Caco-2 (cell line): ENCODE measurements at regions not wholly inside any gene's neighbourhood (a gene's known extent, or its start where the extent isn't known, plus 50 kb on each side); places are given as distances from the start of the nearest gene placed in this dataset.
"Not testable (repeated sequence)": the region's sequence is repeated elsewhere in the genome, so short reads cannot be mapped to it uniquely, and the experiment has no call there.

Source experiments
- BruUV-seq: library from RNA; stranded (reverse); fragments of 400-500 nt; replicated peaks from 2 replicates; lab custom pipeline; 2021; lab: Mats Ljungman, UMichigan
- CTCF ChIA-PET: fragments of 300-600 bp; sonication (Branson Sonifier 250); formaldehyde crosslinking; loops from one replicate; lab custom pipeline; 2022; ENCODE audit warnings: antibody characterized with exemption; lab: Charles Lee
- POLR2A ChIA-PET: fragments of 300-600 bp; sonication (Branson Sonifier 250); formaldehyde crosslinking; loops from one replicate; lab custom pipeline; 2022; ENCODE audit warnings: antibody characterized with exemption; lab: Charles Lee
- DNase-seq, 2 experiments: peaks; one replicate each; pipeline versions ENCODE4 v3.0.0 to v3.0.0-alpha.2; 2020 to 2022
- H3K27me3 ChIP-seq: replicated peaks from 2 replicates; pipeline ENCODE4 v1.6.0; 2011; ENCODE audit warnings: low read length; ENCODE audit not compliant: control insufficient read depth, insufficient read depth
- H3K36me3 ChIP-seq: 2 replicates; pipeline ENCODE4 v1.5.1; 2011; ENCODE audit warnings: low read length; ENCODE audit not compliant: control insufficient read depth, insufficient read depth
- H3K4me1 ChIP-seq: fragments of 250-450 bp; sonication (Bioruptor Pico); 2 replicates; pipeline ENCODE4 v1.5.1; 2020; ENCODE audit warnings: mild to moderate bottlenecking
- H3K4me3 ChIP-seq: 2 replicates; pipeline ENCODE4 v1.5.1; 2011; ENCODE audit warnings: low read depth, mild to moderate bottlenecking, control low read depth, low read length
- H3K9me3 ChIP-seq: fragments of 250-450 bp; sonication (Bioruptor Pico); 2 replicates; pipeline ENCODE4 v1.5.1; 2020; ENCODE audit warnings: mild to moderate bottlenecking, moderate library complexity
- H3K27ac Mint-ChIP-seq: one replicate; pipeline ENCODE4 v1.8.0; 2022; ENCODE audit warnings: mixed read lengths; ENCODE audit not compliant: unreplicated experiment
- H3K27me3 Mint-ChIP-seq: one replicate; pipeline ENCODE4 v1.8.0; 2022; ENCODE audit warnings: mixed read lengths; ENCODE audit not compliant: insufficient read depth, unreplicated experiment
- H3K36me3 Mint-ChIP-seq: one replicate; pipeline ENCODE4 v1.8.0; 2022; ENCODE audit warnings: mild to moderate bottlenecking, mixed read lengths; ENCODE audit not compliant: insufficient read depth, unreplicated experiment
- H3K4me1 Mint-ChIP-seq: one replicate; pipeline ENCODE4 v1.8.0; 2022; ENCODE audit warnings: low read depth, mixed read lengths; ENCODE audit not compliant: unreplicated experiment
- H3K4me3 Mint-ChIP-seq: one replicate; pipeline ENCODE4 v1.8.0; 2022; ENCODE audit warnings: mild to moderate bottlenecking, moderate library complexity, mixed read lengths; ENCODE audit not compliant: unreplicated experiment
- H3K9me3 Mint-ChIP-seq: one replicate; pipeline ENCODE4 v1.8.0; 2022; ENCODE audit warnings: mixed read lengths; ENCODE audit not compliant: unreplicated experiment
- intact Hi-C: fragments of 100-400 bp; cut with micrococcal nuclease; formaldehyde crosslinking; loops from one replicate; pipeline ENCODE4 v1.10.0; 2022; ENCODE audit not compliant: unreplicated experiment
- TF ChIP-seq, protein P1 (sequence below), 2 experiments: fragments of 200-600 bp in 1 of 2; IDR thresholded peaks; 1 replicate in 1 of 2; 2 replicates in 1 of 2; pipeline versions ENCODE4 v1.5.1 to v1.8.0; 2011 to 2022; ENCODE audit warnings: antibody characterized with exemption in 1 of 2, control low read depth in 1 of 2, inconsistent platforms in 1 of 2, low read depth in 1 of 2, low read length in 1 of 2, mild to moderate bottlenecking in 1 of 2, moderate library complexity in 1 of 2; ENCODE audit not compliant: insufficient read depth in 1 of 2, severe bottlenecking in 1 of 2, unreplicated experiment in 1 of 2

DNA sequence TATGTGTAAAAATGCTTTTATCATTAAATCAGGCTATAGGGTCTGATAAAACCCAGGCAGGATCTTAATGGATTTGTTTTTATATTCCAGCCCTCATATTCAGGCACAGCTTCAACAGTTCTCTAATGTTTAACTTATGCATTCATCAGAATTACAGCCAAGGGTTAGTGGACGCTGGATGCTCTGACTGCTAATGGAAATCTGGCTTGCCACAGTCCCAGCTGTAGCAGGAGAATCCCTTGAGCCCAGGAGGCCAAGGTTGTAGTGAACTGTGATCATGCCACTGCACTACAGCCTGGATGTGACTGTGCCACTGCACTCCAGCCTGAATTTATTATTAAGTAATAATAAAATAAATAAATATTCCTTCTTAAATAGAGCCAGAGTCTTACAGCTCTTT lies 98.0 kb downstream of the SLC25A46 start:
- CTCF ChIA-PET: no interaction called here
- intact Hi-C loops: no loop called here
- TF ChIP-seq, protein P1, sequence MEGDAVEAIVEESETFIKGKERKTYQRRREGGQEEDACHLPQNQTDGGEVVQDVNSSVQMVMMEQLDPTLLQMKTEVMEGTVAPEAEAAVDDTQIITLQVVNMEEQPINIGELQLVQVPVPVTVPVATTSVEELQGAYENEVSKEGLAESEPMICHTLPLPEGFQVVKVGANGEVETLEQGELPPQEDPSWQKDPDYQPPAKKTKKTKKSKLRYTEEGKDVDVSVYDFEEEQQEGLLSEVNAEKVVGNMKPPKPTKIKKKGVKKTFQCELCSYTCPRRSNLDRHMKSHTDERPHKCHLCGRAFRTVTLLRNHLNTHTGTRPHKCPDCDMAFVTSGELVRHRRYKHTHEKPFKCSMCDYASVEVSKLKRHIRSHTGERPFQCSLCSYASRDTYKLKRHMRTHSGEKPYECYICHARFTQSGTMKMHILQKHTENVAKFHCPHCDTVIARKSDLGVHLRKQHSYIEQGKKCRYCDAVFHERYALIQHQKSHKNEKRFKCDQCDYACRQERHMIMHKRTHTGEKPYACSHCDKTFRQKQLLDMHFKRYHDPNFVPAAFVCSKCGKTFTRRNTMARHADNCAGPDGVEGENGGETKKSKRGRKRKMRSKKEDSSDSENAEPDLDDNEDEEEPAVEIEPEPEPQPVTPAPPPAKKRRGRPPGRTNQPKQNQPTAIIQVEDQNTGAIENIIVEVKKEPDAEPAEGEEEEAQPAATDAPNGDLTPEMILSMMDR (IDR thresholded peaks at IDR 0.05; ENCODE audit: insufficient read depth in 1 of 2, low read depth in 1 of 2, low read length in 1 of 2, severe bottlenecking in 1 of 2, unreplicated experiment in 1 of 2): no peak
- no peak overlapping the region for H3K27ac Mint-ChIP-seq
- POLR2A ChIA-PET: no interaction called here
- no peak for DNase-seq
- H3K4me1 Mint-ChIP-seq: no peaks in the 10 kb centered on the region
- H3K9me3 Mint-ChIP-seq: no peaks in the 10 kb centered on the region
- H3K27me3 ChIP-seq: no peaks in the 10 kb centered on the region
- no peaks in the 10 kb centered on the region for H3K27me3 Mint-ChIP-seq
- no peaks in the 10 kb centered on the region for H3K4me1 ChIP-seq
- H3K9me3 ChIP-seq: no peaks in the 10 kb centered on the region
- no peaks in the 10 kb centered on the region for H3K36me3 Mint-ChIP-seq
- no peak overlapping the region for H3K4me3 Mint-ChIP-seq
- no TSS peak for BruUV-seq
- no peaks in the 10 kb centered on the region for H3K36me3 ChIP-seq
- no peak overlapping the region for H3K4me3 ChIP-seq

DNA sequence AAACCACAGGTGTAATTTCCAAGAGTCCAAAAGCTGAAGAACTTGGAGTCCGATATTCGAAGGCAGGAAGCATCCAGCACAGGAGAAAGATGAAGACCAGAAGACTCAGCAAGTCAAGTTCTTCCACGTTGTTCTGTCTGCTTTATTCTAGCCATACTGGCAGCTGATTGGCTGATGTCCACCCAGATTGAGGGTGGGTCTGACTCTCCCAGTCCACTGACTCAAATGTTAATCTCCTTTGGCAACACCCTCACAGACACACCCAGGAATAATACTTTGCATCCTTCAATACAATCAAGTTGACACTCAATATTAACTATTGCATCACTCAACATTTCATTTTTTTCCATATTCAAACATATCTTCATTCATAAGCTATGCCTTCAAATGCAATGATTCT lies 99.5 kb downstream of the SLC25A46 start:
- H3K27ac Mint-ChIP-seq, H3K9me3 ChIP-seq, H3K36me3 Mint-ChIP-seq, H3K4me1 Mint-ChIP-seq, intact Hi-C loops, BruUV-seq, H3K4me3 Mint-ChIP-seq, CTCF ChIA-PET, H3K9me3 Mint-ChIP-seq, POLR2A ChIA-PET, H3K4me1 ChIP-seq, H3K4me3 ChIP-seq, H3K27me3 ChIP-seq, DNase-seq, H3K36me3 ChIP-seq, H3K27me3 Mint-ChIP-seq: not testable (repeated sequence)

DNA sequence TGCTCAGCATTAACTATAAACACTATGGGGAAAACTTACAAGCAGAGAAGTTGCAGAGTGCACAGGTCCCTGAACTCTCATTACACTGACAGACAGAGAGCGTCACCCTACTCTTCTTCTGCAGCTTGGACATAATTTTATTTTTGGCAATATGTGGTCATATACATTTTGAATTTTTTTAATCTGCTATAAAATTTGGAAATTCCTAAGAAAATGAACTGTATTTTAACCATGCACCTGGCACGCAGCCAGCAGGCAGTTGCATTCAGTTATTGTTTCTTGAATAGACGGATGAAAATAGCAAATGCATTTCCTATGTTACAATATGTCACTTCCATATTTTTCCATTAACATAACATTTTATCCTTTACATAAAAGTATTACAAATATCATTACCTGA lies 100.2 kb downstream of the SLC25A46 start:
- no peaks in the 10 kb centered on the region for H3K36me3 Mint-ChIP-seq
- TF ChIP-seq, protein P1 (IDR thresholded peaks at IDR 0.05; ENCODE audit: insufficient read depth in 1 of 2, low read depth in 1 of 2, low read length in 1 of 2, severe bottlenecking in 1 of 2, unreplicated experiment in 1 of 2): no peak
- no peaks in the 10 kb centered on the region for H3K4me1 Mint-ChIP-seq
- no peak overlapping the region for H3K27ac Mint-ChIP-seq
- H3K9me3 Mint-ChIP-seq: no peaks in the 10 kb centered on the region
- no TSS peak for BruUV-seq
- H3K4me1 ChIP-seq: no peaks in the 10 kb centered on the region
- no peaks in the 10 kb centered on the region for H3K27me3 ChIP-seq
- CTCF ChIA-PET: no interaction called here
- DNase-seq: no peak
- no peak overlapping the region for H3K4me3 Mint-ChIP-seq
- no peaks in the 10 kb centered on the region for H3K9me3 ChIP-seq
- intact Hi-C loops: no loop called here
- no peaks in the 10 kb centered on the region for H3K36me3 ChIP-seq
- POLR2A ChIA-PET: no interaction called here
- no peaks in the 10 kb centered on the region for H3K27me3 Mint-ChIP-seq
- no peak overlapping the region for H3K4me3 ChIP-seq

DNA sequence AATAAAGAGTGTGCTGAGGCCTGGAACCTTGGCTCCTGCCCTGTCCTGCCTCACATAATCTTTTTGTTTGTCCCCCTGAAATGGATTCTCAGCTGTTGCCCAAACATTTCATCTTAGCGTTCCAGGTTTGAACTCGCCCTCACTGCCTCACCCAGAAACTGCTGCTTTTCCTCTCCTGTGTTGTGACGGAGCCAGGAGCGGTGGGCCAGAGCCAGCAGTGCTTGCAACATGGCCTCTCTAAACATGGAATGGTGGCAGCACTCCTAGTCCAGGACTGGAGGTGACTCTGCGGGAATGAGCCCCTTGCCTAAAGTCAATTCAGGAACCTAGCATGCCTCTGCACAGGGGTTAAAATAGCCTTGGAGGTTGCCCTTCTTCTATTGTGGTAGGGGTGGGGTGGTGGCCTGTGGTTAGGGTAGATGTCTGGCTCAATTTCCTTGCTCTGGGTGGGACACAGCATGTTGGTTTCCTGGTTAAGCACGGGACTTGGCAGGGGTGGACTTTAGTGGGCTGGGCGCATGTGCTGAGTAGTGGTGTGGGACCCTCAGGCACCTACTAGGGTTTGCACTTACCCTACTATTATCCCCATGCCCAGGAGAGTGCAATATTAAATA lies 101.6 kb downstream of the SLC25A46 start:
- Histone ChIP-seq H3K36me3 (no peaks in the 10 kb centered on the region), H3K27me3 (no peaks in the 10 kb centered on the region), H3K4me1 (no peaks in the 10 kb centered on the region), H3K9me3 (no peaks in the 10 kb centered on the region), H3K4me3 (no peak overlapping the region)
- CTCF ChIA-PET: no interaction called here
- no peaks in the 10 kb centered on the region for H3K9me3 Mint-ChIP-seq
- DNase-seq: no peak
- BruUV-seq: no TSS peak
- POLR2A ChIA-PET: no interaction called here
- H3K4me1 Mint-ChIP-seq: no peaks in the 10 kb centered on the region
- no peak overlapping the region for H3K4me3 Mint-ChIP-seq
- intact Hi-C loops: no loop called here
- no peaks in the 10 kb centered on the region for H3K36me3 Mint-ChIP-seq
- H3K27me3 Mint-ChIP-seq: no peaks in the 10 kb centered on the region
- TF ChIP-seq, protein P1 (IDR thresholded peaks at IDR 0.05; ENCODE audit: insufficient read depth in 1 of 2, low read depth in 1 of 2, low read length in 1 of 2, severe bottlenecking in 1 of 2, unreplicated experiment in 1 of 2): no peak
- H3K27ac Mint-ChIP-seq: no peak overlapping the region
